ENCODE measurements at regions not wholly inside any gene's neighbourhood (a gene's known extent, or its start where the extent isn't known, plus 50 kb on each side); places are given as distances from the start of the nearest gene placed in this dataset.
A peak's percentile ranks its signal among the peaks of the same experiment; 100 is the strongest.

- Histone ChIP-seq H3K4ac (replicated peaks; ENCODE audit: insufficient read length, low read depth, low read length) (no peak overlapping the region), H3K56ac (replicated peaks; ENCODE audit: insufficient read length, low read depth, low read length) (no peak overlapping the region), H3K27ac (ENCODE audit: low read depth, low read length) (no peak overlapping the region), H3K14ac (ENCODE audit: insufficient read length) (no peak overlapping the region), H4K5ac (ENCODE audit: insufficient read length, low read depth, low read length) (no peak overlapping the region), H2AK5ac (ENCODE audit: low read depth, low read length) (no peak overlapping the region), H4K20me1 (replicated peaks in 1 of 2; ENCODE audit: control insufficient read depth in 1 of 2, insufficient read depth in 2 of 2, low read length in 2 of 2) (no peaks in the 10 kb centered on the region), H3K9me3 (ENCODE audit: insufficient read depth in 2 of 2, low read depth in 1 of 2, low read length in 1 of 2) (no peaks in the 10 kb centered on the region), H2BK5ac (ENCODE audit: low read depth, low read length) (no peak overlapping the region), H3K23ac (ENCODE audit: insufficient read length) (no peak overlapping the region), H3K4me3 (ENCODE audit: extremely low read depth in 1 of 4, insufficient read depth in 2 of 4, low read depth in 3 of 4, low read length in 4 of 4) (no peak overlapping the region), H3K27me3 (replicated peaks in 1 of 4; ENCODE audit: control insufficient read depth in 3 of 4, extremely low read depth in 1 of 4, insufficient read depth in 3 of 4, low read length in 3 of 4) (no peaks in the 10 kb centered on the region), H2BK20ac (ENCODE audit: low read length) (no peak overlapping the region), H3K79me2 (ENCODE audit: control insufficient read depth in 1 of 2, insufficient read depth in 2 of 2, low read length in 2 of 2) (no peaks in the 10 kb centered on the region), H2AFZ (ENCODE audit: low read length) (no peak overlapping the region), H4K8ac (ENCODE audit: extremely low read depth, insufficient read depth, low read length) (0 out of 2 replicates have a peak overlapping the region, but pooled peaks have one; percentile 15), H3K36me3 (ENCODE audit: control insufficient read depth in 2 of 4, insufficient read depth in 4 of 4, low read length in 3 of 4) (no peaks in the 10 kb centered on the region), H4K91ac (replicated peaks; ENCODE audit: insufficient read length, low read length) (no peak overlapping the region), H3K79me1 (ENCODE audit: low read depth, low read length) (no peaks in the 10 kb centered on the region), H2BK15ac (ENCODE audit: low read length) (no peak overlapping the region), H3K18ac (ENCODE audit: extremely low read depth, low read length) (0 out of 2 replicates have a peak overlapping the region, but pooled peaks have one; percentile 12), H3K4me1 (replicated peaks in 1 of 4; ENCODE audit: control insufficient read depth in 3 of 4, insufficient read depth in 4 of 4, low read length in 3 of 4) (peaks cover 0 to 3% (median 3%) of the 10 kb centered on the region in 4 experiments; a peak in 3 of 7 replicates), H3K9ac (replicated peaks in 1 of 4; ENCODE audit: extremely low read depth in 1 of 4, low read depth in 3 of 4, low read length in 3 of 4) (no peak overlapping the region), H3K23me2 (ENCODE audit: low read depth, low read length) (no peaks in the 10 kb centered on the region), H2BK12ac (ENCODE audit: low read depth, low read length) (no peak overlapping the region), H2BK120ac (replicated peaks; ENCODE audit: low read depth, low read length) (no peak overlapping the region), H3K4me2 (ENCODE audit: insufficient read depth in 1 of 2, low read depth in 2 of 2, low read length in 2 of 2) (no peak overlapping the region)
- CTCF ChIA-PET (ENCODE audit: partially characterized antibody), result interaction anchor here (0.7 to 19.8 kb wide), 13 partner anchors 8 to 262 kb away, joined by 3 to 303 read pairs (median 3); no protein-coding TSS in a partner anchor
- POLR2A ChIA-PET (ENCODE audit: partially characterized antibody), result no interaction called here
- FAIRE-seq (no peak), DNase-seq (ENCODE audit: low read depth in 1 of 2, low spot score in 2 of 2) (no peak)
- 84% methylated on average over 13 of the region's 13 CpGs; no CpG with 5 or more reads in 1 of the 2 experiments for WGBS, 2 experiments (ENCODE audit: extremely low coverage in 1 of 2, insufficient coverage in 1 of 2, insufficient read length in 1 of 2, insufficient replicate concordance in 2 of 2, low coverage in 1 of 2, low lambda C conversion rate in 2 of 2, missing lambda C conversion rate in 1 of 2)
- TF ChIP-seq PHF8 (conservative IDR thresholded peaks at IDR 0.05; ENCODE audit: low read depth, low read length) (no peak), POLR2AphosphoS5 (IDR thresholded peaks at IDR 0.05; ENCODE audit: low read depth, low read length) (no peak), SP1 (IDR thresholded peaks at IDR 0.05; ENCODE audit: low read depth, low read length) (no peak), CBX8 (IDR thresholded peaks at IDR 0.05; ENCODE audit: borderline replicate concordance, low read depth, low read length) (no peak), MAX (IDR thresholded peaks at IDR 0.05) (no peak), SIRT6 (IDR thresholded peaks at IDR 0.05; ENCODE audit: low read length) (no peak), BRCA1 (IDR thresholded peaks at IDR 0.05; ENCODE audit: low read depth, low read length) (no peak)
Measured at GRCh38 chr1:36643371-36644270, 160.9 kb upstream of the CSF3R start.

Data from H1 (cell line).